HK-2 (cell line): ENCODE measurements at regions not wholly inside any gene's neighbourhood (a gene's known extent, or its start where the extent isn't known, plus 50 kb on each side); places are given as distances from the start of the nearest gene placed in this dataset.
"Not testable (repeated sequence)": the region's sequence is repeated elsewhere in the genome, so short reads cannot be mapped to it uniquely, and the experiment has no call there.

Experiments used
- DNase-seq: peaks from one replicate; pipeline ENCODE4 v3.0.0-alpha.2; 2018; ENCODE audit not compliant: unreplicated experiment

DNA sequence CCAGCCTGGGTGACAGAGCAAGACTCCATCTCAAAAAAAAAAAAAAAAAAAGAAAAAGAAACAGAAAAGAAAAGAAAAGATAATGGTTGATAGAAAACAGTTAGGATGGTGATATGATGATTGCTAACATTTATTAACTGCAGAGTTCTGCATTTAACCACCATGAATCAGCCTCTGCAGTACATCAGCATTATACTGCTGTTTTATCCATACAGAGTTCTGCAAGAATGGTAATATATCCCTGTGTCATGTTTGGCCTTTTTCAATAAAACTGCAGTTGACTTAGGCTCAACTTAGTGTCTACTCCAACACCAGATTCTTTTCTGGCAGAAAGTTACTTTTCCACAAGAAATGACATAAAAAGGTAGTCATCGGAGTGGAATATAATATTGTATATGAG, 62.6 kb downstream of the DUSP6 start:
- no peak for DNase-seq

DNA sequence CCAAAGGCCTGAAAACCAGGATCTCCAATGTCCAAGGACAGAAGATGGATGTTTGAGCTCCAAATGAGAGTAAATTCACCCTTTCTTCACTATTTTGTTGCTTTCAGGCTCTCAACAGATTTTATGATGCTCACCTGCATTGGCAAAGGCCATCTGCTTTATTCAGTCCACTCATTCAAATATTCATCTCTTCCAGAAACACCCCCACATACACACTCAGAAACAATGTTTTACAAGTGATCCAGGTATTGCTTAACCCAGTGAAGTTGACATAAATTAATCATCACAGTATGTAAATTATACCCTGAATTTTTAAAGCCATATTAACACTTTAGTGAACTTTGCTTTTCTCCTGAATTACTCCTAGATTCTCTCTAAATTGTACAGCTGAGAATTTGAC, 63.3 kb downstream of the DUSP6 start:
- no peak for DNase-seq

DNA sequence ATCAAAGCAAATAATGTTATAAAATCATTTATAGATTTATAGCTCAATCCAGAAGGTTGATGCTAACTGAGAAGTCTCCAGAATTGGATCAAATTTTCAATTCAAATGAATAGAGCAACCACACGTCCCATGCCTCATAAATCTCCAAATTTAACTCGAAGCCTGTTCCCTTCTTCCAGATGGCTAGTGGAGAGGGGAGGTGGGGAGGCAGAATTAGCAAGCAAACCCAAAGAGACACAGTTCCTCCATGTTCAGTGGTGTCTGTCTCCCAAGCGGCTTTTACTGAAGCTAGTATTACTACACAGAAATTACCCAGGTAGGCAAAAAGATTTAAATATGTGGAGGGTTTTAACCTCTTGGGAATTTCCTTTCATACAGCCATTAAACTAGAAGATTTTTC, 65.8 kb downstream of the DUSP6 start:
- DNase-seq = no peak

DNA sequence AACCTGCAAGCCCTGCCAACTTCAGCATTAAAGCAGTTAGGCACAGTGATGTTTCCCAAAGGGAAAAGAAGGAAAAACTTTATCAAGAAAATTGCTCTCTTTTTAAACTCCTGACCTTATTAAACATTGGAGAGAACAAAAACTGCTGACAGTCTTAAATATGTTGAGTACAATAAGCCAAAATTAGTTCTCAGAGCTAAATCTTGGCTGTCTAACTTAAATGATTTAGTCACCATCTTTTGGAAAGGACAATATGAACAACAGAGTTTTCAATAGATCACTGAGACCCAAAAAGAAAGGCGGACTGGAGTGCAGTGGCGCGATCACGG, 70.8 kb downstream of the DUSP6 start:
- no peak for DNase-seq

DNA sequence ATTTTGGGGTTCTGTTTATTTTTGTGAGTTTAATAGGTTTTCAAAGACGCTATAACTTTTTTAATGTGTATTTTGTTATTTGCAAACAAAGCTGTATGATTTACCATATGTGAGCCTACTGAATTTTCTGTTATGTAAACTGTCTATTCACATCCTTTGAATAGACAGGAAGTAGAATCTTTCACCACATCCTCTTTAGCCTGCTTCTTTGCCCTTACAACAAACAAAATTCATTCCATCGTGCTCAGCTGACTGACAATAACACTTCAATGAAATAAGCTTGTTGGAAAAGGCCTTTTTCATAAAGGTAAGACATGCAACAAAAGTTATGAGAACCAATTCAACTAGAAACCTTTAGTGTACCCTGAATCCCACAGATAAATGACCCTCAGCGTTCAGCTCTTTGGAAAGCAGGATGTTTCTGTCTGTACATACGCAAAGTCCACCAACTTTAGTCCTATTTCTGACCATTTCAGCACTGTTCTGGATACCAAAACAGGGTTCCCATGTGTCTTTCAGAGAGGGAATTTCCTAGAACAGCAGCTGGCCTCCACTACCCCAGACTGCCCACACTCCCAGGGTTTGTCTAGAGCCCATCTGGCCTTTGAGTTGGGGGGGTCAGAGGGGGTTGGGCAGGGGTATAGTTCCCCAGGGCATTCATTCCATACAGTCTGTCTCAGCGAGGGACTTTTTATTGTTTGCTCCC, 71.3 kb downstream of the DUSP6 start:
- no peak for DNase-seq

DNA sequence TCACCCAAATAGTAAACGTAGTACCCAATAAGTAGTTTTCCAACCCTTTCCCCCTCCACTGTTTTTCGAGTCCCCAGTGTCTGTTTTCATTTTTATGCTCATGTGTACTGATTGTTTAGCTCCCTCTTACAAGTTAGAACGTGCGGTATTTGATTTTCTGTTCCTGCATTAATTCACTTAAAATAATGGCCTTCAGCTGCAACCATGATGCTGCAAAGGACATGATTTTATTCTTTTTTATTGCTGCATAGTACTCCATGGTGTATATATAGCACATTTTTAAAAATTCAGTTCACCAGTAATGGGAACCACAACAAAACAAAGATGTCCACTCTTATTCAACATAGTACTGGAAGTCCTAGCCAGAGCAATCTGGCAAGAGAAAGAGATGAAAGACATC, 72.8 kb downstream of the DUSP6 start:
- DNase-seq = no peak

DNA sequence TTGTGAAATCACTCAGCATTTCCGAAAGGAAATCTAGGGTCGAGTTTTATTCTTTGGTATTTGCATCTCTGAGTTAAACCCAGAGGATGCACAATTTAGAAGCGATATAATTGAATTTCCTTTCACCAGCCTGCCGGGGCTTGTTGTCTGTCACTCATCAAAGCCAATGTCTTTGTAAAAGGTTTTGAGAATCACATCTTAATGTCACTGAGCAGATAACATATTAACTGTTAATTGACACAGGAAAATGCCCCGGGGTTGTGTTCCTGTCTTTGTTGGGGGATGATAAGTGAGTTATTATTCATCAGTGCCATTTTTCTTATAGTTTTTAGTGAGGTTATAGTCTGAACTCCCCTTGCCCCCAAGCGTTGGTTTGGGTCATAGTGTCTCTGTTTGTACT, 73.4 kb downstream of the DUSP6 start:
- no peak for DNase-seq

DNA sequence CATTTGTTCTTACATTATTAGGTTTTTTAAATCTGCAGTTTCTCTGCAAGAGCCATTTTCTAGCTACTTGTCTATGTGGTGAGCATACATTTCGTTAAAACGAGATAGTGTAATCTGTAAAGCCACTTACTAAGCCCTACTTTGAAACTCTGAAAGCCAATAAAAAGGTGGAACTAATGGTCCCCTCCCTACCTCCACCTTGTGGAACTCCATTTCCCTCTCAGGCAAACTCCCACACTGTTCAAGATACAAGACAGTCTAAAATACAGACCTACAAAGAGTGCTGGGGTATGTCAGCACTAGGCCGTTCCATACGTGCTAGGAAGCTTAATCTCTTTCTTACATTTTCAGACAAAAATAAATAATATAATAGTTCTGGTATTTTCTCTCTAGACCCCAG, 74.1 kb downstream of the DUSP6 start:
- no peak for DNase-seq

DNA sequence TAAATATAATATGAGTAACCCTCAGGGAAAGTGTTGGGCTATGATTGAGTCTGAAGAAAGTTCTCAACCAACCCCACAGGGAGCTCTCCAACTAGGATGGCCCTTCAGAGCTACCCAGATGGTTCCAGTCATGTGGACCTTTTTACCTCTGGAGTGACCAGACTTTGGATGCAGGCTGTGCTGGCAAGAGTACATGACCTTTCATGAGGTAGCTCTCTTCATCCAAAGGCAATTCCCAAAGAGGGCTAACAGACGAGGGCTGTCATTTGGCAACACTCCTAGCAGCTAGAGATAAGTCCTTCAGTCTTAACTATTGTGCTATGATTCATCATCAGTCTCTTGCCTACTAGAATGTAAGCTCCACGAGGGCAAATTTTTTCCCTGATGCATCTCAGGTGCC, 75.4 kb downstream of the DUSP6 start:
- no peak for DNase-seq

DNA sequence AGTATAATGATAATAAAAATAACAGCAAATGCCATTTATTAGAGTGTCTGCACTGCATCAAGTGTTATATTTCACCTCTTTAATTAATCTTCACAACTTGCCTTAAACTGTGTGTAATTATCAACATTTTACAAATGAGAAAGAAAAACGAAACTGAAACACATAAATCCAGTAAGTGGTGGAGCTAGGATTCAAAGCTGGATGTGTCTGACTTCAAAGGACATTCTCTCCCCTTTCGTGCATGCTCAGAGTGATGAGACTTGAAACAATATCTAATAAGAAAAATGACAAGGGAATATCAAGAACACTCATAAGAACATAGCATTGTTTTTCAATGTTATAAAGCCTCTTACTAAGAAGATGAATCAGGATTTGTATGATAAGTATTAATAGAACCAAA, 78.8 kb downstream of the DUSP6 start:
- no peak for DNase-seq

DNA sequence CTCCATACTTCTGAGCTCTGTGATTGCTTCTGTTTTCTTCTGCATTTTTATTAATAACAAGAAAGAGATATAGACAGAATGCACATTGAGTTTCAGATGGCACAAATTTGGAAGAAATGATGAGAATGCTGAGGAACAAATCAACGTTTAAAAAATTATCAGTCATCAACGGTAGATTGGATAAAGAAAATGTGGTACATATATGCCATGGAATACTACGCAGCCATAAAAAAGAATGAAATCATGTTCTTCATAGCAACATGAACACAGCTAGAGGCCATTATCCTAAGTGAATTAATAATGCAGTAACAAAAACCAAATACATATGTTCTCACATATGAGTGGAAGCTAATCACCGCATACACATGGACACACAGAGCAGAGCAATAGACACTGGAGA, 81.8 kb downstream of the DUSP6 start:
- no peak for DNase-seq

DNA sequence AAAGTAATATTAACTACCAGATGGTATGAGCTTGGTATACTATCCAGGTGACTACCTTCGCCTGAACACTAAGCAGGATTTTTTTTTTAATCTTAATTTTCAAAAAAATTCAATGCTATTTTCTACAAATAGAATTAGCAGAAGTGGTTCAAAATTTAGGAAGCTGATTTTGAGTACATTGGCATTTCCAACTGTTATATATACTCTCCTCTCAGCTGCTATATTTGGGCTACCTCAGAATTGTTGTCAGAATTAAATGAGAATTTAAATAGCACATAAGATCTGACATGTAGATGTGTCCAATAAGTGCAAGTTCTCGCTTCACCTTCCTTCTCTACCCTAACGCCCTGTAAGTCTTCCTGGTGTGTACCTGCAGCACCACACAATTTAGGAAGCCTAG, 83.1 kb downstream of the DUSP6 start:
- DNase-seq = no peak

DNA sequence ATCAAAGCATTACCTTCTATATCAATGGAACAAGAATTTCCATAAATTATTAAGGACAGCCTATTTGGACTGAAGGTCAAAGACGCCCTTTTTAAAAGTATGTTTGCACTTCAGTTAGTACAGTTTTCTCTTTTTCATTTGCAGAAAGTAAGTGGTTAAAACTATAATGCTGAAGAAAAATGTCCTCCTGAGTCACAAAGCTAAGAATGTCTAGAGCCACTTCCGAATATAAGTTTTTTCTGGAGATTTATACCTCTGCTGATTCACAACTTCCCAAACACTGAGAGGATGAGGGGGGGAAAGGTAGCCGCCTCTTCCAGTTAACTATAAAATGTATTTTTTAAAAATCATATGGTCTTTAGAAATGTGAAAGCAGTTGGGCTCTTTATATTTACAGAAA, 84.9 kb downstream of the DUSP6 start:
- no peak for DNase-seq

DNA sequence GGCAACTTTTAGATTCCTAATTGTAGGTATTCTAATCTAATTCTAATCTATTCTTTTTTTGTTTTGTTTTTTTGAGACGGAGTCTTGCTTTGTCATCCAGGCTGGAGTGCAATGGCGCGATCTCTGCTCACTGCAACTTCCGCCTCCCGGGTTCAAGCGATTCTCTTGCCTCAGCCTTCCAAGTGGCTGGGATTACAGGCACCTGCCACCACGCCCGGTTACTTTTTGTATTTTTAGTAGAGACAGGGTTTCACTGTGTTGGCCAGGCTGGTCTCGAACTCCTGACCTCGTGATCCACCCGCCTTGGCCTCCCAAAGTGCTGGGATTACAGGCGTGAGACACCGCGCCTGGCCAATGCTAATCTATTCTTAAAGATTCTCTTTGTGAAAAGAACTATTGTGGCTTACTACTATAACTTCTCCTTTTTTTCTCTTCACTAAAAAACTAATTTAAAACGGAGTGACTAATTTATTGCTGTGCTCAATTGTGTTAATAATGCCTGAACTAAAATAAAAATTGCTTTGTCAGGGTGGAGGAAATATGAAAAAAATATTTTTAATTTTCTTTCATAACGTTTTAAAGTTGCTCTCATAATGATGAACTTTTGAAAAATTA, 85.6 kb downstream of the DUSP6 start:
- DNase-seq = not testable (repeated sequence)

DNA sequence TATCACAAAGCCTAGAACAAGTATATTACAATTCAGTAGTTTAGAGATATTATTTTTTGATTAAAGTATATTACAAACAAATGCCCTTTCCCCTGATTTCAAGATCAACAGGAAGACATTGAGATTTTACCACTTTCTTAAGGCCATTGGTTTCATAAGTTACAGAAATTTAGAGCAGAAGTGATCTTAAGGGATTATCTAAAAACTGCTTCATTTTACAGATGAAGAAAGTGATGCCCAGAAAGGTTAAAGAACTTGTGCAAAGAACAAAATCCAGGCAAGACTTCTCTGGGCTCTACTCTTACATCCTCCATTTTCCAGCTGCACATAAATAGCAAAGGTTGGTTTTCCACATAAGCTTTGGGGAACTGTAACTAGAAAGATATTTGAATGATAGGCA, 87.5 kb downstream of the DUSP6 start:
- DNase-seq = no peak

DNA sequence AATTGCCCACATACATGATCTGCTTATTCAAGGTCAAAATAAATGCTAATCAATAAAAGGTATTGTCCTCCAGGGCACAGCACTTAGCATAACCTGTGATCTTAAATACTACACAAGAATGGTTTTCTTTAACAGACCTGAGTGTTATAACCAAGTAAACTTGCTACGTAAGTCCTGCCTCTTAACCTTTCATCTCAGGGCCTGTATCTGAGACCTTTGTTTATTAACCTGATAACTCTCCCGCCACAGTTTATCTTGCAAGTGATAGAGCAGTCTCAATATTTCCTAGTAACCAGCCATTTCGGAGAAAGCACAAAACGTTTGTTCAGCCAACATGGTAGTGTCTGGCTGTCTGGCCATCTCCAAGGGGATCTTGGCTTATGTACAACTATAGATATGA, 88.4 kb downstream of the DUSP6 start:
- DNase-seq = no peak

DNA sequence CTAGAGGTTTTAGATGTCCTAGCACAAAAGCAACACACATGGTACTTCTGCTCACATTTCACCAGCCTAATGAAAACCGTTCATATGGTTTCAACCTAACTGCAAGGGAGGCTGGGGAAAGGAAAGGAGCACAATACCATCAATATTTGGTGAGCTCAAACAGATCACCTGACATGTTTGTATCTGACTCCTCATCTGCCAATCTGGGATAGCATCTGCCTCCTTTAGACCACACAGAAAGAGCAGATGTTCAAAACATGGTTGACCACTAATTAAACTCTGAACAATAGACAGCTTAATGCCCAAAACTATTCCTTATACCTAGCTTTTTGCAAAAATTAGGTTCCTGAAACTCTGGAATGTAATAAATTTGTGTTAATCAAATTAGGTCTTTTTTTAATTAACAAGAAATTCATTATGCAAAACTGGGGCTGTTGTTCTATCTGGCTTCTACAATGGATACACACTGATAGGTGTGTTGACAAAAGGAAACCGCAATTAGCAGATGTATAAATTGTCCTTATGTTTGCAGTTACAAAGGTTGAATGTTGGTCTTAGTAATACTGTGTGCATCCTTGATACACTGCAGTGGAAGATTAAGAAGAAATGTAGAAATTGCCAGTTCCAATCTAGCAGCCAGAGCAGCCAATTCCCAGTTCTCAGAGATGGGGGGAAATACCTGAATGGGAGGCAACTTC, 89.3 kb downstream of the DUSP6 start:
- no peak for DNase-seq

DNA sequence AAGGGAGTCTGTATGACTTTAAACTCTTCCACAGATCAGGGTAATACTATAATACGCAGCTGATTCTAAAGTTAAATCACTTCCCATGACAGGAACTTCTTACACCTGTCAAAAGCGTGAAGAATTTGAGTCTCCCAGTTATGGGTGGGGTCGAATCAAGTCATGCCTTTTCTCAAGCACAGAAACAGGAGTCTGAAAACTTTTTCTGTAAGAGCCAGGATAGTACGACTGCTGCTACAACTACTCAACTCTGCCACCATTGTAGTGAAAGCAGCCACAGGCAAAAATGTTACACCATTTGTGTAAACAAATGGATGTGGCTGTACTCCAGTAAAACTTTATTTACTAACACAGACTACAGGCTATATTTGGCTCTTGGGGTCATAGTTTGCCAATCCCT, 90.3 kb downstream of the DUSP6 start:
- DNase-seq = no peak

DNA sequence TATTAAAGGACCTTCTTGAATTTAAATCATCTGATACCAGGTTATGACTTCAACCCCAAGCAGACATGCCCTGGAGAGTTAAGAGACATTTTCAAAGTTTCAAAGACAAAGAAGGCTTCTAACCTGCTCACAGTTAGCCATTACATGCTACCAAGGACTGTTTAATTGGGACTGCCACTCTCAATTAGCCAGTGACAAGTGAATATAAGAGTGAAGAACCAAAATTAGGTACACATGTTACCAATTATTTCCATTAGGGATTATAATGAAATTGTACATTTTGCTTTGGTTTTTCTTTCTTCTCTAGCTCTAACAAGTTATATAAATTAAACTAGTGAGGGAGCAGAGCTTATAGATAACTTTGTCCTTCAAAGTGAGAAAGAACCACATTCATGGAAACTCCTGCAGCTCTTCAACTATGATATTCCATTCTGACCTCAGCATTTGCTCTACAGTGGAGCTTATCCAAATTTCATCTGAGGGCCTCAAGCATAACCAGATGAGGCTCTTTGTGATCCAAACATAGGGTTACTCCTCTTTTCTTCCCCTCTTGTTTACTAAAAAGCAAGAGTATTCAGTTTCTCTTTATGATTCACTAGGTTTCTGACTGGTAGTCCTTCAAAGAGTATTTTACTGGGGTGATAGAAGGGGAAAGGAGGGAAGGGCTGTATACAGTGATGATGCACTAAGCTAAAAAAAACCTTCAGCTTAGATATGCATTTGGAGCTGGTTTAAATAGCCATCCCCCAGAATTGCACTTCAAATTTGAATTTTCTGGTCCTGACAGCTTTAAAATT, 91.3 kb downstream of the DUSP6 start:
- no peak for DNase-seq

DNA sequence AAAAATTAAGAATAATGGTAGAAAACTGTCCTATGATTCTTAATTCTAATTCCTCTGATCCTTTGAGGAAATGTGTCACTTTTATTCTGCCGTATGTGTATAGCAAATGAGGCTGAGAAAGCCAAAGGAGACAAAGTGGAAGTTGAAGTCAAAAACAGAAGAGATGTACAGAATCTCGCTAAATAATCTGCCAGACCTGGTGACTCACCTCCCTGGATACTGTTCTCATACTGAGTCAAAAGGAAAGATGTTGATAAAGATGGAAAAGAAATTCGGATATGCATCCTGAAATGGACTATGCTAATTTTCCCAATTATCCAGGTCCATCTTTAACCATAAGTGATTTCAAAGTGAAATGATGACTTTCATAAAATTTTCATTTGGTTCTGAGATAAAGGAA, 92.5 kb downstream of the DUSP6 start:
- no peak for DNase-seq

DNA sequence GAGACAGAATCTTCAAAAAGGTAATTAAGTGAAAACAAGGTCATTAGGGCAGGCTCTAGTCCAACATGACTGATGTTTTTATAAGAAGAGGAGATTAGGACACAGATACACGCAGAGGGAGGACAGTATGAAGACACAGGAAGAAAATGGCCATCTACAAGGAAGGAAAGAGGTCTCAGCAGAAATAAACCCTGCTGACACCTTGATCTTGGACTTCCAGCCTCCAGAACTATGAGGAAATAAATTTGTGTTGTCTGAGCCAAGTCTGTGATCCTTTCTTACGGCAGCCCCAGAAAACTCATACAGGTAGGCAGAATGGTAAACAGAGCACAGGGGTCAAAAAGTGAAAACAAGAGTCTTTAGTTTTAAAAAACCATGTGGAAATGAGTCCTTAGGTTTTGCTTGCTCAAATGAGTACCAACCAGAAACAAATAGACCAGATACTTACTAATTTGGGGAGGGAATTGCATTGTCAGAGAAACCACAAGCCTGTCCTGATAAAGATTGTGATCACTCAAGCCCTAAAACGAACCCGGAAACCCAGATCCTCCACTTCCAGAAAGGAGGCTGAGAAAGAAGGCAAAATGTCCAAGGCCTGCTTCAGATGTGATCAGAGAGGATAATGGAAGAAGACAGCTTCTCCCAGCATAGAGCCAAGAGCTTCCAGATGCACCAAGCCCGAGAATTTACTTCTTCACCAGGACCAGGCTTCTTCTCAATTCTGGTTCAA, 93.9 kb downstream of the DUSP6 start:
- no peak for DNase-seq

DNA sequence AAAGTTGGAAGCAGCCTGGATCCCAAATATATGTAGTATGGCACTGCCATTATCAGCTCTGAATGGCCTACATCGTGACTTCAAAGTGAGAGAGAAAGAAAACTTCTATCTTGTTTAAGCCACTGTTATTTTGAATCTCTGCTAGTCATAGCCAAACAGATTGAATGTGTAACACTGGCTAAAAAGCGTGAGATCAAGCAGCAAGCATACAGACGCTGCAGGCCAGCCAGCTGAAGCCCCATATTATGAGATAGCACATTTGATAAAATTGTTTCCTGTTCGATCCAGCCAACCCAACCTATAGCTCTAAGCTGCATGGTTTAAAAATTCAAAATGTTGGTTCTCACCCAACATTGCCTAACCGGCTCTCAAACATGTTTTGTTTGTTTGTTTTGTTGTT, 95.0 kb downstream of the DUSP6 start:
- DNase-seq = no peak
